ENCODE measurements at regions not wholly inside any gene's neighbourhood (a gene's known extent, or its start where the extent isn't known, plus 50 kb on each side); places are given as distances from the start of the nearest gene placed in this dataset.
A peak's percentile ranks its signal among the peaks of the same experiment; 100 is the strongest.

- TF ChIP-seq ZMIZ1 (IDR thresholded peaks at IDR 0.05; ENCODE audit: low read depth in 2 of 2, low read length in 2 of 2) = no peak
- peak; percentile 96 for TF ChIP-seq ATF3 (IDR thresholded peaks at IDR 0.05)
- TF ChIP-seq ATF3 (CRISPR knock-in tag; conservative IDR thresholded peaks at IDR 0.05) = no peak
- no peak; the same call in 1 of the 2 replicates for TF ChIP-seq ZNF197 (CRISPR knock-in tag; IDR thresholded peaks at IDR 0.05; ENCODE audit: low read depth)
- no peak for TF ChIP-seq MCM7 (IDR thresholded peaks at IDR 0.05)
- 0 out of 2 replicates have a peak, but pooled peaks have one; percentile 26 for TF ChIP-seq SMARCE1 (IDR thresholded peaks at IDR 0.05)
- TF ChIP-seq ZNF253 (CRISPR knock-in tag; conservative IDR thresholded peaks at IDR 0.05) = no peak
- TF ChIP-seq ARID4B (CRISPR knock-in tag; IDR thresholded peaks at IDR 0.05) = no peak
- no peak for TF ChIP-seq UBTF (IDR thresholded peaks at IDR 0.05; ENCODE audit: borderline replicate concordance in 1 of 2, low read depth in 2 of 2, low read length in 2 of 2)
- no peak for TF ChIP-seq RHOXF2B (CRISPR knock-in tag; conservative IDR thresholded peaks at IDR 0.05)
- TF ChIP-seq ZNF239 (CRISPR knock-in tag; IDR thresholded peaks at IDR 0.05) = peak; percentile 57
- no peak for TF ChIP-seq MTA3 (IDR thresholded peaks at IDR 0.05; ENCODE audit: borderline replicate concordance)
- no peak for TF ChIP-seq ZNF655 (CRISPR knock-in tag; IDR thresholded peaks at IDR 0.05)
- no peak for TF ChIP-seq NR0B1 (IDR thresholded peaks at IDR 0.05; ENCODE audit: partially characterized antibody)
Measured at GRCh38 chr12:75722714-75723200, 211.3 kb upstream of the KRR1 start (continued).
